HG03342 (cell line): ENCODE measurements at regions not wholly inside any gene's neighbourhood (a gene's known extent, or its start where the extent isn't known, plus 50 kb on each side); places are given as distances from the start of the nearest gene placed in this dataset.
A peak's percentile ranks its signal among the peaks of the same experiment; 100 is the strongest.
"Not testable (repeated sequence)": the region's sequence is repeated elsewhere in the genome, so short reads cannot be mapped to it uniquely, and the experiment has no call there.

Experiments used
- ATAC-seq: cut with Tn5 transposase; IDR thresholded peaks from one replicate; pipeline ENCODE4 v1.9.1; 2021; ENCODE audit warnings: mild to moderate bottlenecking, moderate library complexity; ENCODE audit not compliant: unreplicated experiment

- no peak for ATAC-seq
These were observed 331.9 kb downstream of the NUP35 start for GRCh38 chr2:183456177-183456576.

GRCh38 chr2:183458460-183458859, 334.2 kb downstream of the NUP35 start:
- ATAC-seq, result no peak

GRCh38 chr2:183459466-183459865, 335.2 kb downstream of the NUP35 start:
- no peak for ATAC-seq

- no peak for ATAC-seq
These were observed 339.6 kb downstream of the NUP35 start for GRCh38 chr2:183463821-183464220.

- no peak for ATAC-seq
These were observed 340.8 kb downstream of the NUP35 start for GRCh38 chr2:183465048-183465447.

- ATAC-seq, result no peak
These were observed 350.9 kb downstream of the NUP35 start for GRCh38 chr2:183474912-183475695.

GRCh38 chr2:183476490-183476889, 352.2 kb downstream of the NUP35 start:
- no peak for ATAC-seq

GRCh38 chr2:183477296-183477695, 353.1 kb downstream of the NUP35 start:
- no peak for ATAC-seq

GRCh38 chr2:183478941-183479595, 354.8 kb downstream of the NUP35 start:
- not testable (repeated sequence) for ATAC-seq

GRCh38 chr2:183487326-183487725, 363.1 kb downstream of the NUP35 start:
- ATAC-seq, result no peak

- no peak for ATAC-seq
These were observed 364.2 kb downstream of the NUP35 start for GRCh38 chr2:183488421-183488820.

GRCh38 chr2:183490489-183490888, 366.2 kb downstream of the NUP35 start:
- ATAC-seq, result no peak

GRCh38 chr2:183490914-183491313, 366.7 kb downstream of the NUP35 start:
- no peak for ATAC-seq

- no peak for ATAC-seq
These were observed 368.8 kb downstream of the NUP35 start for GRCh38 chr2:183493040-183493439.

GRCh38 chr2:183495079-183495478, 370.8 kb downstream of the NUP35 start:
- ATAC-seq, result no peak

- ATAC-seq, result peak; percentile 97
These were observed 371.5 kb downstream of the NUP35 start for GRCh38 chr2:183495589-183496267.

- no peak for ATAC-seq
These were observed 373.6 kb downstream of the NUP35 start for GRCh38 chr2:183497861-183498260.

GRCh38 chr2:183505911-183506310, 381.7 kb downstream of the NUP35 start:
- peak; percentile 99 for ATAC-seq

GRCh38 chr2:183511154-183511553, 386.9 kb downstream of the NUP35 start:
- no peak for ATAC-seq

- ATAC-seq, result no peak
These were observed 395.3 kb downstream of the NUP35 start for GRCh38 chr2:183519371-183520056.

GRCh38 chr2:183521911-183522310, 397.7 kb downstream of the NUP35 start:
- ATAC-seq, result no peak
